IMR-90 (cell line): ENCODE measurements at regions not wholly inside any gene's neighbourhood (a gene's known extent, or its start where the extent isn't known, plus 50 kb on each side); places are given as distances from the start of the nearest gene placed in this dataset.

ENCODE experiments used
- ATAC-seq: fragments of 200-7000 bp; cut with Tn5 transposase; 2 replicates; pipeline ENCODE4 v1.9.1; 2020; ENCODE audit warnings: low read depth, mild to moderate bottlenecking, moderate library complexity
- BruUV-seq: library from RNA; stranded (reverse); fragments of 400-500 nt; replicated peaks from 2 replicates; lab custom pipeline; 2021; lab: Mats Ljungman, UMichigan
- CTCF ChIA-PET: fragments of 300-600 bp; formaldehyde crosslinking; extraction: SDS; loops from one replicate; lab custom pipeline; 2021; ENCODE audit warnings: antibody characterized with exemption; lab: Yijun Ruan, JAX
- POLR2A ChIA-PET: fragments of 300-600 bp; sonication (Branson Sonifier 250); formaldehyde crosslinking; loops from one replicate; lab custom pipeline; 2022; ENCODE audit warnings: antibody characterized with exemption; ENCODE audit not compliant: unreplicated experiment; lab: Charles Lee
- DNase-seq: peaks from one replicate; pipeline ENCODE4 v3.0.0; 2013
- H2AFZ ChIP-seq: replicated peaks from 2 replicates; pipeline ENCODE3; 2013; ENCODE audit warnings: low read length, mild to moderate bottlenecking; ENCODE audit not compliant: poor library complexity
- H2AK5ac ChIP-seq: 2 replicates; pipeline ENCODE4 v1.6.1; 2013; ENCODE audit warnings: low read depth, low read length, inconsistent platforms
- H2AK9ac ChIP-seq: replicated peaks from 2 replicates; pipeline ENCODE3; 2013; ENCODE audit warnings: mild to moderate bottlenecking, low read depth, low read length, moderate library complexity; ENCODE audit not compliant: poor library complexity
- H2BK120ac ChIP-seq: 2 replicates; pipeline ENCODE4 v1.6.1; 2013; ENCODE audit warnings: low read depth, low read length, inconsistent platforms
- H2BK15ac ChIP-seq: 3 replicates; pipeline ENCODE4 v1.6.1; 2013; ENCODE audit warnings: low read depth, low read length, inconsistent platforms
- H2BK20ac ChIP-seq: 2 replicates; pipeline ENCODE4 v1.6.1; 2013; ENCODE audit warnings: low read depth, mild to moderate bottlenecking, inconsistent platforms, low read length, moderate library complexity
- H2BK5ac ChIP-seq: 2 replicates; pipeline ENCODE4 v1.6.1; 2013; ENCODE audit warnings: mild to moderate bottlenecking, low read depth, low read length, inconsistent platforms; ENCODE audit not compliant: poor library complexity, severe bottlenecking
- H3K14ac ChIP-seq: replicated peaks from 2 replicates; pipeline ENCODE4 v1.6.1; 2013; ENCODE audit warnings: low read depth, low read length, inconsistent platforms
- H3K18ac ChIP-seq: 2 replicates; pipeline ENCODE4 v1.6.1; 2013; ENCODE audit warnings: low read depth, low read length, control low read depth
- H3K23ac ChIP-seq: 2 replicates; pipeline ENCODE4 v1.6.1; 2013; ENCODE audit warnings: low read depth, low read length, inconsistent platforms
- H3K27ac ChIP-seq: 2 replicates; pipeline ENCODE4 v1.5.1; 2013; ENCODE audit warnings: mild to moderate bottlenecking, control low read depth, low read length; ENCODE audit not compliant: insufficient read depth
- H3K27me3 ChIP-seq: 2 replicates; pipeline ENCODE4 v1.6.1; 2013; ENCODE audit warnings: low read length; ENCODE audit not compliant: control insufficient read depth, insufficient read depth
- H3K36me3 ChIP-seq: 2 replicates; pipeline ENCODE4 v1.6.1; 2013; ENCODE audit warnings: low read length, mixed read lengths; ENCODE audit not compliant: control insufficient read depth, insufficient read depth
- H3K4ac ChIP-seq: 2 replicates; pipeline ENCODE4 v1.6.1; 2013; ENCODE audit warnings: low read depth, low read length, inconsistent platforms
- H3K4me1 ChIP-seq: 2 replicates; pipeline ENCODE4 v1.6.1; 2013; ENCODE audit warnings: low read length, mixed read lengths; ENCODE audit not compliant: control insufficient read depth, insufficient read depth
- H3K4me2 ChIP-seq: 2 replicates; pipeline ENCODE4 v1.6.1; 2013; ENCODE audit warnings: low read depth, mild to moderate bottlenecking, control low read depth, low read length, moderate library complexity
- H3K4me3 ChIP-seq: 2 replicates; pipeline ENCODE4 v1.5.1; 2013; ENCODE audit warnings: low read depth, mild to moderate bottlenecking, control low read depth, low read length, moderate library complexity; ENCODE audit not compliant: insufficient read depth
- H3K56ac ChIP-seq: 2 replicates; pipeline ENCODE4 v1.6.1; 2013; ENCODE audit warnings: low read length, inconsistent platforms; ENCODE audit not compliant: insufficient read depth; ENCODE audit errors: extremely low read depth
- H3K79me1 ChIP-seq, 2 experiments: 2 replicates each; pipeline ENCODE4 v1.6.1; 2013; ENCODE audit warnings: low read length in 2 of 2, inconsistent platforms in 1 of 2, low read depth in 1 of 2
- H3K9ac ChIP-seq: 2 replicates; pipeline ENCODE4 v1.6.1; 2013; ENCODE audit warnings: low read depth, low read length, control low read depth
- H3K9me1 ChIP-seq: 2 replicates; pipeline ENCODE4 v1.6.1; 2013; ENCODE audit warnings: low read length, inconsistent platforms; ENCODE audit not compliant: insufficient read depth
- H3K9me3 ChIP-seq: 2 replicates; pipeline ENCODE4 v1.6.1; 2013; ENCODE audit warnings: low read length; ENCODE audit not compliant: control insufficient read depth, insufficient read depth
- H4K20me1 ChIP-seq: 2 replicates; pipeline ENCODE4 v1.6.1; 2013; ENCODE audit warnings: low read length, inconsistent platforms; ENCODE audit not compliant: insufficient read depth
- H4K5ac ChIP-seq: 2 replicates; pipeline ENCODE4 v1.6.1; 2013; ENCODE audit warnings: mild to moderate bottlenecking, low read depth, low read length, control low read depth
- H4K8ac ChIP-seq, 2 experiments: 2 replicates each; pipeline ENCODE4 v1.6.1; 2013; ENCODE audit warnings: low read depth in 2 of 2, low read length in 2 of 2, control low read depth in 1 of 2, inconsistent platforms in 1 of 2
- H4K91ac ChIP-seq: 2 replicates; pipeline ENCODE4 v1.6.1; 2013; ENCODE audit warnings: low read depth, low read length, inconsistent platforms; ENCODE audit not compliant: insufficient read depth
- BHLHE40 ChIP-seq: fragments of 150-350 bp; IDR thresholded peaks from 2 replicates; pipeline ENCODE4 v1.6.1; 2016; ENCODE audit warnings: mild to moderate bottlenecking, low read depth, low read length
- CHD1 ChIP-seq: IDR thresholded peaks from 2 replicates; pipeline ENCODE4 v1.6.1; 2012; ENCODE audit warnings: low read depth, low read length, improper control_type of control experiment
- CTCF ChIP-seq: conservative IDR thresholded peaks from 2 replicates; pipeline ENCODE4 v1.5.1; 2012; ENCODE audit warnings: mild to moderate bottlenecking, low read depth, low read length, improper control_type of control experiment
- FOS ChIP-seq: fragments of 150-350 bp; IDR thresholded peaks from 2 replicates; pipeline ENCODE4 v1.6.1; 2016; ENCODE audit warnings: low read depth, low read length
- NFE2L2 ChIP-seq: fragments of 150-350 bp; IDR thresholded peaks from 2 replicates; pipeline ENCODE4 v1.6.1; 2016; ENCODE audit warnings: low read depth, mild to moderate bottlenecking, low read length
- POLR2A ChIP-seq: IDR thresholded peaks from 2 replicates; pipeline ENCODE4 v1.6.1; 2012; ENCODE audit warnings: mild to moderate bottlenecking, low read depth, low read length
- SMC3 ChIP-seq: fragments of 150-350 bp; IDR thresholded peaks from 2 replicates; pipeline ENCODE4 v1.6.1; 2016; ENCODE audit warnings: low read depth, mild to moderate bottlenecking, antibody characterized with exemption, low read length, moderate library complexity
- WGBS, 2 experiments: methylation state at CpG; one replicate each; pipeline versions ENCODE4 v1.1.5 to v1.1.7; 2013; ENCODE audit warnings: missing lambda C conversion rate in 2 of 2; ENCODE audit not compliant: insufficient read length in 1 of 2; ENCODE audit errors: extremely low coverage in 2 of 2; 5-methylcytosine and 5-hydroxymethylcytosine counted together
- dilution Hi-C: fragments of 300-500 bp; cut with HindIII; formaldehyde crosslinking; loops from one replicate; pipeline ENCODE4 v1.14.3; 2018; ENCODE audit warnings: low sequenced_read_pairs; ENCODE audit not compliant: unreplicated experiment
- in situ Hi-C: fragments of 300-500 bp; cut with MboI; formaldehyde crosslinking; loops from 3 replicates; pipeline ENCODE4 v1.14.3; 2019; ENCODE audit warnings: low sequenced_read_pairs, inconsistent platforms, mixed read lengths
- intact Hi-C: fragments of 100-400 bp; cut with micrococcal nuclease; formaldehyde crosslinking; loops from 2 replicates; pipeline ENCODE4 v1.10.0; 2022

- Histone ChIP-seq H4K20me1 (no peaks in the 10 kb centered on the region), H3K4ac (no peak overlapping the region), H4K8ac (no peak overlapping the region), H3K23ac (no peak overlapping the region), H3K9me1 (no peaks in the 10 kb centered on the region), H2AK5ac (no peak overlapping the region), H3K4me3 (no peak overlapping the region), H3K27me3 (no peaks in the 10 kb centered on the region), H2BK5ac (no peak overlapping the region), H3K36me3 (no peaks in the 10 kb centered on the region), H3K27ac (no peak overlapping the region), H4K91ac (no peak overlapping the region), H3K4me1 (no peaks in the 10 kb centered on the region), H3K56ac (no peak overlapping the region), H3K9ac (no peak overlapping the region), H4K5ac (no peak overlapping the region), H3K4me2 (no peak overlapping the region), H2BK120ac (no peak overlapping the region), H3K9me3 (no peaks in the 10 kb centered on the region), H3K18ac (no peak overlapping the region), H2BK20ac (no peak overlapping the region), H2BK15ac (no peak overlapping the region), H3K79me1 (no peaks in the 10 kb centered on the region), H2AFZ (no peak overlapping the region), H2AK9ac (no peak overlapping the region), H3K14ac (no peak overlapping the region)
- DNase-seq (no peak), ATAC-seq (no peak)
- no CpG with 5 or more reads among the region's 4 CpGs for WGBS, 2 experiments
- in situ Hi-C loops (no loop called here), intact Hi-C loops (no loop called here), dilution Hi-C loops (no loop called here)
- POLR2A ChIA-PET = no interaction called here
- no peak for TF ChIP-seq POLR2A
- TF ChIP-seq NFE2L2 = no peak
- no peak for TF ChIP-seq CHD1
- TF ChIP-seq BHLHE40 = no peak
- no peak for TF ChIP-seq FOS
- no peak for TF ChIP-seq CTCF
- no peak for TF ChIP-seq SMC3
- no TSS peak for BruUV-seq
- CTCF ChIA-PET = no interaction called here
Measured at GRCh38 chr3:162764051-162764807, 1267.6 kb downstream of the OTOL1 start.
